Naive B cell (primary cell): ENCODE measurements at regions not wholly inside any gene's neighbourhood (a gene's known extent, or its start where the extent isn't known, plus 50 kb on each side); places are given as distances from the start of the nearest gene placed in this dataset.

Experiments used
- ATAC-seq, 2 donors: fragments of 150-1000 bp; cut with Tn5 transposase; 2 replicates each; pipeline ENCODE4 v1.10.0; 2021; ENCODE audit warnings: low read depth in 2 of 2, mild to moderate bottlenecking in 2 of 2, moderate library complexity in 2 of 2
- DNase-seq: peaks from one replicate; pipeline ENCODE4 v3.0.0; 2022
- H3K27ac Mint-ChIP-seq, 6 donors: one replicate each; pipeline ENCODE4 v1.8.0; 2020 to 2022; ENCODE audit warnings: mild to moderate bottlenecking in 6 of 6, mixed read lengths in 6 of 6, moderate library complexity in 5 of 6, inconsistent platforms in 2 of 6
- H3K27me3 Mint-ChIP-seq, 3 donors: one replicate each; pipeline ENCODE4 v1.8.0; 2021 to 2022; ENCODE audit warnings: mixed read lengths in 3 of 3, mild to moderate bottlenecking in 1 of 3
- H3K36me3 Mint-ChIP-seq, 2 donors: one replicate each; pipeline ENCODE4 v1.8.0; 2020 to 2022; ENCODE audit warnings: mixed read lengths in 2 of 2, inconsistent platforms in 1 of 2, mild to moderate bottlenecking in 1 of 2
- H3K4me1 Mint-ChIP-seq, 3 donors: one replicate each; pipeline ENCODE4 v1.8.0; 2020 to 2022; ENCODE audit warnings: mixed read lengths in 3 of 3, inconsistent platforms in 1 of 3, mild to moderate bottlenecking in 1 of 3, moderate library complexity in 1 of 3
- H3K4me3 Mint-ChIP-seq, 8 donors: one replicate each; pipeline ENCODE4 v1.8.0; 2020 to 2022; ENCODE audit warnings: mild to moderate bottlenecking in 8 of 8, mixed read lengths in 8 of 8, moderate library complexity in 8 of 8, inconsistent platforms in 2 of 8
- H3K9me3 Mint-ChIP-seq, 7 donors: one replicate each; pipeline ENCODE4 v1.8.0; 2020 to 2022; ENCODE audit warnings: mixed read lengths in 7 of 7, mild to moderate bottlenecking in 5 of 7, inconsistent platforms in 2 of 7, moderate library complexity in 1 of 7

- Mint-ChIP-seq H3K27me3 (peaks cover 4 to 31% (median 24%) of the 10 kb centered on the region in 3 donors), H3K9me3 (peaks cover 0 to 4% (median 0%) of the 10 kb centered on the region in 7 donors), H3K36me3 (no peaks in the 10 kb centered on the region), H3K4me1 (no peaks in the 10 kb centered on the region), H3K4me3 (no peak overlapping the region), H3K27ac (no peak overlapping the region)
- ATAC-seq (no peak), DNase-seq (no peak)
Observed at GRCh38 chr2:240244543-240244942, 104.1 kb upstream of the OTOS start.

GRCh38 chr2:240245184-240245583, 104.7 kb upstream of the OTOS start:
- no peak for DNase-seq
- no peaks in the 10 kb centered on the region for H3K36me3 Mint-ChIP-seq
- H3K4me1 Mint-ChIP-seq = no peaks in the 10 kb centered on the region
- peaks cover 0 to 34% (median 29%) of the 10 kb centered on the region in 3 donors for H3K27me3 Mint-ChIP-seq
- no peak overlapping the region for H3K4me3 Mint-ChIP-seq
- peaks cover 0 to 4% (median 0%) of the 10 kb centered on the region in 7 donors for H3K9me3 Mint-ChIP-seq
- H3K27ac Mint-ChIP-seq = no peak overlapping the region
- ATAC-seq = no peak

GRCh38 chr2:240245706-240246105, 105.2 kb upstream of the OTOS start:
- H3K27me3 Mint-ChIP-seq = peaks cover 0 to 35% (median 28%) of the 10 kb centered on the region in 3 donors
- H3K27ac Mint-ChIP-seq = no peak overlapping the region
- no peaks in the 10 kb centered on the region for H3K36me3 Mint-ChIP-seq
- no peaks in the 10 kb centered on the region for H3K4me1 Mint-ChIP-seq
- ATAC-seq (no peak), DNase-seq (no peak)
- H3K4me3 Mint-ChIP-seq = no peak overlapping the region
- peaks cover 0 to 4% (median 0%) of the 10 kb centered on the region in 7 donors for H3K9me3 Mint-ChIP-seq

- H3K27me3 Mint-ChIP-seq = peaks cover 0 to 35% (median 28%) of the 10 kb centered on the region in 3 donors
- peaks cover 0 to 4% (median 0%) of the 10 kb centered on the region in 7 donors for H3K9me3 Mint-ChIP-seq
- H3K4me3 Mint-ChIP-seq = no peak overlapping the region
- DNase-seq (no peak), ATAC-seq (no peak)
- H3K36me3 Mint-ChIP-seq = no peaks in the 10 kb centered on the region
- H3K27ac Mint-ChIP-seq = peak overlapping the region in 1 of 6 donors; percentile 21
- no peaks in the 10 kb centered on the region for H3K4me1 Mint-ChIP-seq
Observed at GRCh38 chr2:240246173-240246820, 105.8 kb upstream of the OTOS start.

- no peak for DNase-seq
- no peak overlapping the region for H3K27ac Mint-ChIP-seq
- no peak for ATAC-seq
- H3K4me3 Mint-ChIP-seq = no peak overlapping the region
- peaks cover 0 to 4% (median 0%) of the 10 kb centered on the region in 7 donors for H3K9me3 Mint-ChIP-seq
- peaks cover 0 to 35% (median 30%) of the 10 kb centered on the region in 3 donors for H3K27me3 Mint-ChIP-seq
- H3K4me1 Mint-ChIP-seq = no peaks in the 10 kb centered on the region
- H3K36me3 Mint-ChIP-seq = no peaks in the 10 kb centered on the region
Observed at GRCh38 chr2:240247241-240247867, 106.9 kb upstream of the OTOS start.

- peaks cover 0 to 35% (median 34%) of the 10 kb centered on the region in 3 donors for H3K27me3 Mint-ChIP-seq
- H3K9me3 Mint-ChIP-seq = peaks cover 0 to 4% (median 0%) of the 10 kb centered on the region in 7 donors
- no peak overlapping the region for H3K4me3 Mint-ChIP-seq
- H3K36me3 Mint-ChIP-seq = no peaks in the 10 kb centered on the region
- no peak for DNase-seq
- H3K27ac Mint-ChIP-seq = no peak overlapping the region
- ATAC-seq = no peak
- no peaks in the 10 kb centered on the region for H3K4me1 Mint-ChIP-seq
Observed at GRCh38 chr2:240247868-240248720, 107.6 kb upstream of the OTOS start.

GRCh38 chr2:240248721-240249422, 108.4 kb upstream of the OTOS start:
- ATAC-seq (no peak), DNase-seq (no peak)
- no peaks in the 10 kb centered on the region for H3K4me1 Mint-ChIP-seq
- peaks cover 0 to 35% (median 34%) of the 10 kb centered on the region in 3 donors for H3K27me3 Mint-ChIP-seq
- H3K36me3 Mint-ChIP-seq = no peaks in the 10 kb centered on the region
- peaks cover 0 to 4% (median 0%) of the 10 kb centered on the region in 7 donors for H3K9me3 Mint-ChIP-seq
- H3K4me3 Mint-ChIP-seq = no peak overlapping the region
- H3K27ac Mint-ChIP-seq = no peak overlapping the region

- DNase-seq (no peak), ATAC-seq (no peak)
- Mint-ChIP-seq H3K27ac (peak overlapping the region in 2 of 6 donors; percentile 50 to 80), H3K36me3 (no peaks in the 10 kb centered on the region), H3K9me3 (peaks cover 0 to 4% (median 0%) of the 10 kb centered on the region in 7 donors), H3K4me1 (no peaks in the 10 kb centered on the region), H3K4me3 (no peak overlapping the region), H3K27me3 (peaks cover 0 to 38% (median 28%) of the 10 kb centered on the region in 3 donors)
Observed at GRCh38 chr2:240249423-240250149, 109.1 kb upstream of the OTOS start.

- H3K36me3 Mint-ChIP-seq = no peaks in the 10 kb centered on the region
- H3K9me3 Mint-ChIP-seq = peaks cover 0 to 4% (median 0%) of the 10 kb centered on the region in 7 donors
- H3K4me3 Mint-ChIP-seq = no peak overlapping the region
- DNase-seq (no peak), ATAC-seq (no peak)
- peaks cover 0 to 39% (median 25%) of the 10 kb centered on the region in 3 donors for H3K27me3 Mint-ChIP-seq
- H3K4me1 Mint-ChIP-seq = no peaks in the 10 kb centered on the region
- peak overlapping the region in 1 of 6 donors; percentile 80 for H3K27ac Mint-ChIP-seq
Observed at GRCh38 chr2:240250150-240250984, 109.9 kb upstream of the OTOS start.

GRCh38 chr2:240250985-240251847, 110.8 kb upstream of the OTOS start:
- Mint-ChIP-seq H3K27me3 (peaks cover 0 to 35% (median 22%) of the 10 kb centered on the region in 3 donors), H3K4me1 (no peaks in the 10 kb centered on the region), H3K9me3 (peaks cover 0 to 2% (median 0%) of the 10 kb centered on the region in 7 donors), H3K27ac (no peak overlapping the region), H3K36me3 (no peaks in the 10 kb centered on the region), H3K4me3 (no peak overlapping the region)
- ATAC-seq (no peak), DNase-seq (no peak)

- Mint-ChIP-seq H3K27ac (no peak overlapping the region), H3K36me3 (no peaks in the 10 kb centered on the region), H3K27me3 (peaks cover 0 to 36% (median 16%) of the 10 kb centered on the region in 3 donors), H3K4me3 (no peak overlapping the region), H3K4me1 (no peaks in the 10 kb centered on the region), H3K9me3 (no peaks in the 10 kb centered on the region)
- ATAC-seq (no peak), DNase-seq (no peak)
Observed at GRCh38 chr2:240251848-240252190, 111.4 kb upstream of the OTOS start.
